ENCODE measurements at regions not wholly inside any gene's neighbourhood (a gene's known extent, or its start where the extent isn't known, plus 50 kb on each side); places are given as distances from the start of the nearest gene placed in this dataset.

GRCh38 chr3:174336784-174337183 lies 522.4 kb upstream of the NAALADL2 start:
- no peaks in the 10 kb centered on the region for H3K36me3 ChIP-seq (ENCODE audit: control insufficient read depth, insufficient read depth, low read length)
- no peaks in the 10 kb centered on the region for H3K27me3 ChIP-seq (ENCODE audit: control insufficient read depth, insufficient read depth, low read length)
- no CpG with 5 or more reads among the region's 4 CpGs for WGBS (ENCODE audit: insufficient coverage, insufficient read length)
- H3K4me3 ChIP-seq (ENCODE audit: low read length) = no peak overlapping the region
- H3K4me1 ChIP-seq (ENCODE audit: control insufficient read depth, insufficient read depth, low read length) = no peaks in the 10 kb centered on the region
- DNase-seq (ENCODE audit: low read depth, low spot score) = no peak
- H3K27ac ChIP-seq (ENCODE audit: low read length) = no peak overlapping the region
- no peaks in the 10 kb centered on the region for H3K9me3 ChIP-seq (ENCODE audit: control insufficient read depth, insufficient read depth, low read length)

- WGBS (ENCODE audit: insufficient coverage, insufficient read length) = no CpG with 5 or more reads among the region's 4 CpGs
- H3K4me1 ChIP-seq (ENCODE audit: control insufficient read depth, insufficient read depth, low read length) = no peaks in the 10 kb centered on the region
Observed at GRCh38 chr3:174337227-174337626, 521.9 kb upstream of the NAALADL2 start.

DNA sequence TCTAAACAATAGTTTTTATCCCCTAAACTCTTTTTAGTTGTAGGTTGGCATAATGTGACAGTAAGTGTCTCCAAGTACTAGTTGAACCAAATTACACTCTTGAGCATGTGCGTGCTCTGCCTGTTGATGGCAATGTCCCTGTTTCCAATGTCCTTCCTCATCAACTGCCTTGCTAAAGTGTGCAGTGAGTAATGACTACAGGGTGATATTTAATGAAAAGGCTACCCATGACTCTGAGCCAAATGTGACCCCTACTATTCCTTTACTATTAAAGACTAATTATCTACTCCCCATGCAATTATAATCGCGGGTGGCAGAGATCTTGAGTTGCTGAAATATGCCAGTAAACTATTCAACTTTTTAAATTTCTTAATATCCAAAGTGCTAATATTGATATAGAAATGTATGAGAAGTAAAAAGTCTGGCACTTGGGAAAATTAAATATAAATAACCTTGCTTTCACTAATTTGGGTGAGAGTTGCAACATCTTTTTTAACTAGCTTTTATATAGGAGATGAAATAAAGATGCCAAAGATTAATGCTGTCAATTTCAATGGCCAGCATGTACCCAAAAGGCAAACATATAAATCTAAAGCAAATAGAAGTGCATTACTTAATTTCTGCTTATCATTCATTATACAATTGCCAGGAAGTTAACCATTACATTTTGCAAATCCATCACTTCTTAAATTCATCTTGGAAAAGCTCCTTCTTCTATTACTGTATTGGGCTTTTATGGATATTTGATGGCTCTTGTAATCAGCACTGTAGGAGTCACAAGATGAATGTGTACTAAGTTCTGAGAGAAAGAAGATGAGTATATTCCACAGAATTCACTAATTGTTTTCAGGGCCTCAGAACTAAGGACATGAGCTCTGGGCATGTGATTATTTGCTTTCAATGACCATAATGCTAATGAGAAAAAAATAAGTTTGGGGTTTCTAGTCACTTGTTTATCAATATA lies 518.2 kb upstream of the NAALADL2 start:
- no peak overlapping the region for H3K4me3 ChIP-seq (ENCODE audit: low read length)
- H3K27ac ChIP-seq (ENCODE audit: low read length) = no peak overlapping the region
- WGBS (ENCODE audit: insufficient coverage, insufficient read length) = no CpG with 5 or more reads among the region's 3 CpGs
- DNase-seq (ENCODE audit: low read depth, low spot score) = no peak
- H3K36me3 ChIP-seq (ENCODE audit: control insufficient read depth, insufficient read depth, low read length) = no peaks in the 10 kb centered on the region; the same call in 1 of the 2 replicates
- no peaks in the 10 kb centered on the region for H3K4me1 ChIP-seq (ENCODE audit: control insufficient read depth, insufficient read depth, low read length)
- H3K27me3 ChIP-seq (ENCODE audit: control insufficient read depth, insufficient read depth, low read length) = no peaks in the 10 kb centered on the region
- no peaks in the 10 kb centered on the region for H3K9me3 ChIP-seq (ENCODE audit: control insufficient read depth, insufficient read depth, low read length)

More at GRCh38 chr3:174337227-174337626, 521.9 kb upstream of the NAALADL2 start:
- Histone ChIP-seq H3K27me3 (ENCODE audit: control insufficient read depth, insufficient read depth, low read length) (no peaks in the 10 kb centered on the region), H3K27ac (ENCODE audit: low read length) (no peak overlapping the region), H3K4me3 (ENCODE audit: low read length) (no peak overlapping the region), H3K9me3 (ENCODE audit: control insufficient read depth, insufficient read depth, low read length) (no peaks in the 10 kb centered on the region), H3K36me3 (ENCODE audit: control insufficient read depth, insufficient read depth, low read length) (no peaks in the 10 kb centered on the region)
- DNase-seq (ENCODE audit: low read depth, low spot score) = no peak

- WGBS (ENCODE audit: insufficient coverage, insufficient read length) = no CpG with 5 or more reads among the region's 2 CpGs
- Histone ChIP-seq H3K4me1 (ENCODE audit: control insufficient read depth, insufficient read depth, low read length) (no peaks in the 10 kb centered on the region), H3K36me3 (ENCODE audit: control insufficient read depth, insufficient read depth, low read length) (no peaks in the 10 kb centered on the region; the same call in 1 of the 2 replicates), H3K27ac (ENCODE audit: low read length) (no peak overlapping the region), H3K4me3 (ENCODE audit: low read length) (no peak overlapping the region), H3K9me3 (ENCODE audit: control insufficient read depth, insufficient read depth, low read length) (no peaks in the 10 kb centered on the region), H3K27me3 (ENCODE audit: control insufficient read depth, insufficient read depth, low read length) (no peaks in the 10 kb centered on the region)
- no peak for DNase-seq (ENCODE audit: low read depth, low spot score)
Observed at GRCh38 chr3:174342171-174342570, 517.0 kb upstream of the NAALADL2 start.

DNA sequence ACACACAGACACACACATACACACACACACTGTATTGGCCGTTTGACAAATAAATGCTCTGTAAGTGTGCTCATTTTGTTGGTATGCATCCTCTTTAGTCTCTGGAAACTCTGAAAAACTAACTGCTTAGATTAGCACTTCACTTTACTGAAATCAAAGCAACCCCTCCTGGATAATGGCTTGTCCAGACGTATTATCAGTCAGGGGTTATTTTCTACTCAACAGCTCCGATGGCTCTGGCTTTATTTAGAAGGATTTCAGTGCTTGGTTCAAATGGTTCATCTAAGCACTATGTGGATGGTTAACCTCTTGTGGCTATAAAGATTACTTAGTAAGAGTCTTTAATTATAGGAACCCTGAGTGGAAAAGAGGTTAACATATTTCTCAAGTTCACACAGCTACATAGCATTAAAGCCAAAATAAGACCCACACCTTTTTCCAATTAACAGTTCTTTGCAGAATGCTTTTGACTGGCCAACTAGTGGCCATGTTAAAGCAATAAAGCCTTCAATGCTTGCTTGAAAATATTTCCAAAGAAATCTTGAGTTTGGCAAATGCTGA lies 516.1 kb upstream of the NAALADL2 start:
- Histone ChIP-seq H3K4me3 (ENCODE audit: low read length) (no peak overlapping the region), H3K9me3 (ENCODE audit: control insufficient read depth, insufficient read depth, low read length) (no peaks in the 10 kb centered on the region), H3K4me1 (ENCODE audit: control insufficient read depth, insufficient read depth, low read length) (no peaks in the 10 kb centered on the region), H3K27me3 (ENCODE audit: control insufficient read depth, insufficient read depth, low read length) (no peaks in the 10 kb centered on the region), H3K27ac (ENCODE audit: low read length) (no peak overlapping the region), H3K36me3 (ENCODE audit: control insufficient read depth, insufficient read depth, low read length) (no peaks in the 10 kb centered on the region; the same call in 1 of the 2 replicates)
- DNase-seq (ENCODE audit: low read depth, low spot score) = no peak
- no CpG with 5 or more reads among the region's 3 CpGs for WGBS (ENCODE audit: insufficient coverage, insufficient read length)

DNA sequence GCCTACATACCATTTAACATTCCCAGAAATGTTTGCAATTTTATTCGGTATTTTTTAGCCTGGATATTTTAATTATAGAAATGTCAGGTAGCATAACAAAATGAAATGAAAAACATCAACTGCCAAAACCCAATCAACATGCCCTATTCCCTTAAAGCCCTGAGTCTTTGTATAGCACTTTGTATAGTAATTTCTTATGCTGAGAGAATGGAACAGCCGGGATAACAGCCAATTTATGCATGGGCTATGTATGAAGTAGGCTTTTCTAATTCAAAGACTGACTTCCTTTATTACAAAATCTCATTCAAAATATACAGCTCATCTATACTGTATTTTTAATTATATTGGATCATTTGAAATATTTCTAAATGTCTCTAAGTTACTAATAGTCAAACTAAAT lies 513.0 kb upstream of the NAALADL2 start:
- no peak overlapping the region for H3K27ac ChIP-seq (ENCODE audit: low read length)
- H3K4me1 ChIP-seq (ENCODE audit: control insufficient read depth, insufficient read depth, low read length) = no peaks in the 10 kb centered on the region
- no peaks in the 10 kb centered on the region for H3K9me3 ChIP-seq (ENCODE audit: control insufficient read depth, insufficient read depth, low read length)
- no peak for DNase-seq (ENCODE audit: low read depth, low spot score)
- no peak overlapping the region for H3K4me3 ChIP-seq (ENCODE audit: low read length)
- H3K36me3 ChIP-seq (ENCODE audit: control insufficient read depth, insufficient read depth, low read length) = no peaks in the 10 kb centered on the region; the same call in 1 of the 2 replicates
- no CpG with 5 or more reads among the region's 2 CpGs for WGBS (ENCODE audit: insufficient coverage, insufficient read length)
- no peaks in the 10 kb centered on the region for H3K27me3 ChIP-seq (ENCODE audit: control insufficient read depth, insufficient read depth, low read length)

GRCh38 chr3:174346571-174346970 lies 512.6 kb upstream of the NAALADL2 start:
- Histone ChIP-seq H3K4me1 (ENCODE audit: control insufficient read depth, insufficient read depth, low read length) (no peaks in the 10 kb centered on the region), H3K27ac (ENCODE audit: low read length) (no peak overlapping the region), H3K4me3 (ENCODE audit: low read length) (no peak overlapping the region), H3K9me3 (ENCODE audit: control insufficient read depth, insufficient read depth, low read length) (no peaks in the 10 kb centered on the region), H3K36me3 (ENCODE audit: control insufficient read depth, insufficient read depth, low read length) (no peaks in the 10 kb centered on the region; the same call in 1 of the 2 replicates), H3K27me3 (ENCODE audit: control insufficient read depth, insufficient read depth, low read length) (no peaks in the 10 kb centered on the region)
- no CpG with 5 or more reads among the region's 1 CpG for WGBS (ENCODE audit: insufficient coverage, insufficient read length)
- DNase-seq (ENCODE audit: low read depth, low spot score) = no peak

GRCh38 chr3:174347474-174348138 lies 511.5 kb upstream of the NAALADL2 start:
- WGBS (ENCODE audit: insufficient coverage, insufficient read length) = no CpG with 5 or more reads among the region's 2 CpGs
- Histone ChIP-seq H3K4me3 (ENCODE audit: low read length) (no peak overlapping the region), H3K9me3 (ENCODE audit: control insufficient read depth, insufficient read depth, low read length) (no peaks in the 10 kb centered on the region; the same call in 1 of the 2 replicates), H3K4me1 (ENCODE audit: control insufficient read depth, insufficient read depth, low read length) (no peaks in the 10 kb centered on the region), H3K27ac (ENCODE audit: low read length) (no peak overlapping the region), H3K27me3 (ENCODE audit: control insufficient read depth, insufficient read depth, low read length) (no peaks in the 10 kb centered on the region), H3K36me3 (ENCODE audit: control insufficient read depth, insufficient read depth, low read length) (no peaks in the 10 kb centered on the region; the same call in 1 of the 2 replicates)
- no peak for DNase-seq (ENCODE audit: low read depth, low spot score)

GRCh38 chr3:174352227-174352626 lies 506.9 kb upstream of the NAALADL2 start:
- no peak overlapping the region for H3K27ac ChIP-seq (ENCODE audit: low read length)
- no peak for DNase-seq (ENCODE audit: low read depth, low spot score)
- H3K4me1 ChIP-seq (ENCODE audit: control insufficient read depth, insufficient read depth, low read length) = no peaks in the 10 kb centered on the region
- no peaks in the 10 kb centered on the region for H3K27me3 ChIP-seq (ENCODE audit: control insufficient read depth, insufficient read depth, low read length)
- no peaks in the 10 kb centered on the region; the same call in 1 of the 2 replicates for H3K36me3 ChIP-seq (ENCODE audit: control insufficient read depth, insufficient read depth, low read length)
- H3K9me3 ChIP-seq (ENCODE audit: control insufficient read depth, insufficient read depth, low read length) = no peaks in the 10 kb centered on the region; the same call in 1 of the 2 replicates
- H3K4me3 ChIP-seq (ENCODE audit: low read length) = no peak overlapping the region

- DNase-seq (ENCODE audit: low read depth, low spot score) = peak; percentile 9
- WGBS (ENCODE audit: insufficient coverage, insufficient read length) = no CpG with 5 or more reads among the region's 1 CpG
Observed at GRCh38 chr3:174355505-174355904, 503.6 kb upstream of the NAALADL2 start.

More at GRCh38 chr3:174355505-174355904, 503.6 kb upstream of the NAALADL2 start:
- Histone ChIP-seq H3K27ac (ENCODE audit: low read length) (no peak overlapping the region), H3K36me3 (ENCODE audit: control insufficient read depth, insufficient read depth, low read length) (no peaks in the 10 kb centered on the region), H3K4me1 (ENCODE audit: control insufficient read depth, insufficient read depth, low read length) (no peaks in the 10 kb centered on the region), H3K27me3 (ENCODE audit: control insufficient read depth, insufficient read depth, low read length) (no peaks in the 10 kb centered on the region), H3K4me3 (ENCODE audit: low read length) (no peak overlapping the region), H3K9me3 (ENCODE audit: control insufficient read depth, insufficient read depth, low read length) (no peaks in the 10 kb centered on the region; the same call in 1 of the 2 replicates)
